Left lung (tissue), 4 donors: ENCODE measurements at regions not wholly inside any gene's neighbourhood (a gene's known extent, or its start where the extent isn't known, plus 50 kb on each side); places are given as distances from the start of the nearest gene placed in this dataset.

ENCODE experiments used
- ATAC-seq: fragments of 200-7000 bp; cut with Tn5 transposase; one replicate; pipeline ENCODE4 v1.9.1; 2020; ENCODE audit warnings: moderate library complexity
- DNase-seq, 4 donors: peaks; one replicate each; pipeline ENCODE4 v3.0.0-alpha.2; 2013 to 2020
- H3K27ac ChIP-seq, 2 donors: fragments of 200-600 bp; sonication (generic) in 1 of 2; one replicate each; pipeline versions ENCODE4 v1.5.0 to v1.8.0; 2020 to 2021
- H3K27me3 ChIP-seq, 2 donors: fragments of 200-600 bp; sonication (generic) in 1 of 2; one replicate each; pipeline versions ENCODE4 v1.5.0 to v1.8.0; 2020 to 2021
- H3K36me3 ChIP-seq, 2 donors: fragments of 200-600 bp; sonication (generic) in 1 of 2; one replicate each; pipeline versions ENCODE4 v1.5.0 to v1.8.0; 2020 to 2021
- H3K4me1 ChIP-seq, 2 donors: fragments of 200-600 bp; one replicate each; pipeline ENCODE4 v1.8.0; 2021
- H3K4me3 ChIP-seq, 2 donors: fragments of 200-600 bp; sonication (generic) in 1 of 2; one replicate each; pipeline versions ENCODE4 v1.5.0 to v1.8.0; 2020 to 2021; ENCODE audit warnings: mild to moderate bottlenecking in 1 of 2
- H3K9me3 ChIP-seq, 2 donors: fragments of 200-600 bp; sonication (generic) in 1 of 2; one replicate each; pipeline versions ENCODE4 v1.5.0 to v1.8.0; 2020 to 2021
- CTCF ChIP-seq, 2 donors: fragments of 200-600 bp; sonication (generic) in 1 of 2; IDR thresholded peaks; one replicate each; pipeline versions ENCODE4 v1.5.0 to v1.8.0; 2021; ENCODE audit warnings: antibody characterized with exemption in 2 of 2
- intact Hi-C, 2 donors: fragments of 100-400 bp; cut with DNase I; formaldehyde crosslinking; loops; one replicate each; pipeline versions ENCODE4 v1.11.2 to v1.14.2; 2022
- donor health status: DM: no; HTN: yes; CAD: no.
- donor health status: DM: no; HTN: no; CAD: no.

GRCh38 chr11:120056301-120057027 lies 81.4 kb downstream of the TRIM29 start:
- ATAC-seq, result no peak
- intact Hi-C loops, result no loop called here
- no peaks in the 10 kb centered on the region for H3K9me3 ChIP-seq
- peaks cover 0 to 21% of the 10 kb centered on the region in 2 donors for H3K27me3 ChIP-seq
- no peak for DNase-seq
- H3K4me1 ChIP-seq, result no peaks in the 10 kb centered on the region
- H3K27ac ChIP-seq, result no peak overlapping the region
- H3K36me3 ChIP-seq, result no peaks in the 10 kb centered on the region
- no peak overlapping the region for H3K4me3 ChIP-seq
- TF ChIP-seq CTCF (IDR thresholded peaks at IDR 0.05), result no peak

GRCh38 chr11:120055646-120056045 lies 82.3 kb downstream of the TRIM29 start:
- no peak for ATAC-seq
- Histone ChIP-seq H3K36me3 (no peaks in the 10 kb centered on the region), H3K9me3 (no peaks in the 10 kb centered on the region)

GRCh38 chr11:120054753-120055045 lies 83.2 kb downstream of the TRIM29 start:
- intact Hi-C loops, result no loop called here
- DNase-seq, result no peak
- H3K36me3 ChIP-seq, result no peaks in the 10 kb centered on the region

More at GRCh38 chr11:120055646-120056045, 82.3 kb downstream of the TRIM29 start:
- H3K4me1 ChIP-seq, result no peaks in the 10 kb centered on the region
- TF ChIP-seq CTCF (IDR thresholded peaks at IDR 0.05), result no peak
- intact Hi-C loops, result no loop called here
- H3K4me3 ChIP-seq, result no peak overlapping the region
- no peak for DNase-seq
- H3K27ac ChIP-seq, result no peak overlapping the region
- H3K27me3 ChIP-seq, result peaks cover 0 to 19% of the 10 kb centered on the region in 2 donors

GRCh38 chr11:120054016-120054752 lies 83.7 kb downstream of the TRIM29 start:
- H3K4me3 ChIP-seq, result no peak overlapping the region
- intact Hi-C loops, result no loop called here
- DNase-seq (no peak), ATAC-seq (no peak)
- no peaks in the 10 kb centered on the region for H3K4me1 ChIP-seq
- H3K36me3 ChIP-seq, result no peaks in the 10 kb centered on the region
- H3K9me3 ChIP-seq, result no peaks in the 10 kb centered on the region
- TF ChIP-seq CTCF (IDR thresholded peaks at IDR 0.05), result no peak
- peaks cover 0 to 19% of the 10 kb centered on the region in 2 donors for H3K27me3 ChIP-seq
- H3K27ac ChIP-seq, result no peak overlapping the region

More at GRCh38 chr11:120054753-120055045, 83.2 kb downstream of the TRIM29 start:
- H3K4me3 ChIP-seq, result no peak overlapping the region
- H3K4me1 ChIP-seq, result no peaks in the 10 kb centered on the region
- H3K9me3 ChIP-seq, result no peaks in the 10 kb centered on the region
- TF ChIP-seq CTCF (IDR thresholded peaks at IDR 0.05), result no peak
- no peak for ATAC-seq
- peaks cover 0 to 19% of the 10 kb centered on the region in 2 donors for H3K27me3 ChIP-seq
- no peak overlapping the region for H3K27ac ChIP-seq

GRCh38 chr11:120052196-120052775 lies 85.6 kb downstream of the TRIM29 start:
- Histone ChIP-seq H3K9me3 (peaks cover 0 to 15% of the 10 kb centered on the region in 2 donors), H3K4me3 (no peak overlapping the region), H3K4me1 (no peaks in the 10 kb centered on the region), H3K27ac (no peak overlapping the region), H3K27me3 (peaks cover 0 to 7% of the 10 kb centered on the region in 2 donors), H3K36me3 (no peaks in the 10 kb centered on the region)
- intact Hi-C loops, result no loop called here
- no peak for TF ChIP-seq CTCF (IDR thresholded peaks at IDR 0.05)
- no peak for DNase-seq
- ATAC-seq, result no peak
